GM12878 (cell line): ENCODE measurements at regions not wholly inside any gene's neighbourhood (a gene's known extent, or its start where the extent isn't known, plus 50 kb on each side); places are given as distances from the start of the nearest gene placed in this dataset.

Experiments
- ATAC-seq: fragments of 200-7000 bp; cut with Tn5 transposase; 3 replicates; pipeline ENCODE4 v1.9.1; 2020; ENCODE audit warnings: mild to moderate bottlenecking, moderate library complexity
- BruUV-seq: library from RNA; stranded (reverse); fragments of 400-500 nt; replicated peaks from 2 replicates; lab custom pipeline; 2021; lab: Mats Ljungman, UMichigan
- CTCF ChIA-PET: fragments of 300-600 bp; sonication (Branson Sonifier 250); formaldehyde crosslinking; extraction: SDS; loops from one replicate; lab custom pipeline; 2021; ENCODE audit warnings: inconsistent platforms; lab: Yijun Ruan, JAX
- POLR2A ChIA-PET: fragments of 350-600 bp; formaldehyde crosslinking; extraction: SDS; loops from one replicate; lab custom pipeline; 2021; ENCODE audit warnings: inconsistent platforms; lab: Charles Lee
- RAD21 ChIA-PET: fragments of 300-600 bp; sonication (Branson Sonifier 250); formaldehyde crosslinking; loops from one replicate; lab custom pipeline; 2023; ENCODE audit warnings: antibody characterized with exemption; ENCODE audit not compliant: unreplicated experiment; lab: Charles Lee
- SMC1A ChIA-PET: fragments of 300-600 bp; sonication (Branson Sonifier 250); formaldehyde crosslinking; loops from one replicate; lab custom pipeline; 2023; ENCODE audit not compliant: unreplicated experiment, uncharacterized antibody; lab: Charles Lee
- DNase-seq: peaks from one replicate; pipeline ENCODE4 v3.0.0-alpha.2; 2011; ENCODE audit warnings: low read depth, low spot score
- FAIRE-seq: peaks from 3 replicates; lab custom pipeline; 2011; peaks lifted over from hg19 to GRCh38; lab: Jason Lieb, UNC
- H2AFZ ChIP-seq: 2 replicates; pipeline ENCODE4 v1.6.0; 2011; ENCODE audit warnings: low read depth, low read length, control low read depth; ENCODE audit not compliant: control insufficient read depth
- H3K27ac ChIP-seq: 2 replicates; pipeline ENCODE4 v1.5.1; 2011; ENCODE audit warnings: control low read depth; ENCODE audit not compliant: control insufficient read depth, insufficient read depth
- H3K27me3 ChIP-seq, 2 experiments: replicated peaks in 1 of 2; 2 replicates each; pipeline versions ENCODE4 v1.6.0 to v1.6.1; 2011; ENCODE audit warnings: low read length in 1 of 2; ENCODE audit not compliant: control insufficient read depth in 2 of 2, insufficient read depth in 2 of 2
- H3K36me3 ChIP-seq, 2 experiments: 2 replicates each; pipeline ENCODE4 v1.5.1; 2011; ENCODE audit warnings: low read length in 1 of 2; ENCODE audit not compliant: control insufficient read depth in 2 of 2, insufficient read depth in 2 of 2
- H3K4me1 ChIP-seq: 2 replicates; pipeline ENCODE4 v1.6.1; 2011; ENCODE audit warnings: mild to moderate bottlenecking, low read length, moderate library complexity, mixed read lengths; ENCODE audit not compliant: control insufficient read depth, insufficient read depth
- H3K4me2 ChIP-seq: 2 replicates; pipeline ENCODE4 v1.6.0; 2011; ENCODE audit warnings: control low read depth; ENCODE audit not compliant: control insufficient read depth, insufficient read depth
- H3K4me3 ChIP-seq: fragments of 200-600 bp; sonication (generic); 2 replicates; pipeline ENCODE4 v1.5.1; 2016
- H3K79me2 ChIP-seq: 2 replicates; pipeline ENCODE4 v1.6.0; 2011; ENCODE audit warnings: low read length; ENCODE audit not compliant: control insufficient read depth, insufficient read depth
- H3K9ac ChIP-seq: 2 replicates; pipeline ENCODE4 v1.8.0; 2011; ENCODE audit warnings: low read length, control low read depth, mixed read lengths; ENCODE audit not compliant: control insufficient read depth, insufficient read depth
- H3K9me3 ChIP-seq: replicated peaks from 3 replicates; pipeline ENCODE4 v1.5.1; 2011; ENCODE audit warnings: mild to moderate bottlenecking, low read length; ENCODE audit not compliant: control insufficient read depth, insufficient read depth
- H4K20me1 ChIP-seq: 2 replicates; pipeline ENCODE4 v1.6.0; 2011; ENCODE audit not compliant: control insufficient read depth, insufficient read depth
- CTCF ChIP-seq, 3 experiments: IDR thresholded peaks in 2 of 3; conservative IDR thresholded peaks in 1 of 3; 2 replicates each; pipeline ENCODE4 v1.5.1; 2011; ENCODE audit warnings: low read depth in 3 of 3, low read length in 3 of 3, mild to moderate bottlenecking in 3 of 3, control low read depth in 2 of 3, moderate library complexity in 2 of 3, inconsistent platforms in 1 of 3, mixed read lengths in 1 of 3; ENCODE audit not compliant: control insufficient read depth in 2 of 3, insufficient read depth in 1 of 3; ENCODE audit errors: extremely low read depth in 1 of 3
- GATAD2B ChIP-seq: fragments of 450-650 bp; conservative IDR thresholded peaks from 2 replicates; pipeline ENCODE4 v1.6.1; 2017; ENCODE audit warnings: low read depth, mild to moderate bottlenecking, moderate library complexity
- RAD21 ChIP-seq: IDR thresholded peaks from 2 replicates; pipeline ENCODE4 v1.6.1; 2011; ENCODE audit warnings: mild to moderate bottlenecking, low read depth, low read length, moderate library complexity; ENCODE audit not compliant: insufficient read depth
- SMC3 ChIP-seq: IDR thresholded peaks from 2 replicates; pipeline ENCODE4 v1.6.1; 2011; ENCODE audit warnings: low read length, improper control_type of control experiment, borderline replicate concordance
- whole genome bisulfite sequencing: methylation state at CpG from one replicate; pipeline ENCODE4 v1.1.6; 2016; ENCODE audit warnings: low lambda C conversion rate; ENCODE audit not compliant: insufficient replicate concordance, insufficient coverage; ENCODE audit errors: missing lambda C conversion rate; 5-methylcytosine and 5-hydroxymethylcytosine counted together
- in situ Hi-C: fragments of 300-500 bp; cut with MboI; formaldehyde crosslinking; loops from 9 replicates; pipeline ENCODE4 v1.14.3; 2018; ENCODE audit warnings: mixed read lengths
- intact Hi-C: fragments of 100-400 bp; cut with micrococcal nuclease; formaldehyde crosslinking; loops from one replicate; pipeline ENCODE4 v1.14.2; 2022; ENCODE audit not compliant: unreplicated experiment

DNA sequence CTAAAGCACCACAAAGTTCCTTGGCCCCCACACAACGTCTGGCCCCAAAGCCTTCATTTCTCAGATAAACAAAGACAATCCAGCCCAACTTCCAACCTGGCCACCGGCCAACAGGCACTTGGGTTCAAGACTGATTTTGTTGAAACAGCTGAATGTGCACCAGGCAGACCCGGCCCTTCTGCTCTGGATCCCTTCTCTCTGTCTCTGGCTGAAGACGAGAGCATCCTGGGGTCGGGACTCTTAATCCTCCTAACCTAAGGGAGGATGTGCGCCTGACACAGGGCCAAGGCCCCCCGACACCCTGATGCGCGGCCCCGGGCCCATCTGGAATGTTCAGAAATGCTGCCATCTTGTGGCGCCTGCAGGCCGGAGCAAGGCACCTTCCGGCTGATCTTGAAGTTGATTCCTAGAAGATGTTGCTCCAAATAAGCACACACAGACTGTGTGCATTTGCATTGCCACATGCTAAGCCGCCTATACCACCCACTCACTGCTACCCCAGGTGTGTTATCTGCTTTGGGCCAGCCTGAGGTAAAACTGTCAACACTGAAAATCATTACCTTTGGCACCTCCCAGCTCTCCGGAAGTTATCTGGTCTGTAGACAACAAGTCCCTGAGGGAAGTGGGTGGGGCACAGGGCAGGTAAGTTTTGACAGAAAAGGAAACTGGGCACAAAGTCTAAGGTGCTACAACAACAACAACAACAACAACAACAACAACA is 98.4 kb upstream of the HABP2 start:
- Histone ChIP-seq H3K4me1 (no peaks in the 10 kb centered on the region), H3K4me2 (no peak overlapping the region), H3K36me3 (no peaks in the 10 kb centered on the region), H3K79me2 (no peaks in the 10 kb centered on the region), H2AFZ (no peak overlapping the region), H3K9ac (no peak overlapping the region), H4K20me1 (no peaks in the 10 kb centered on the region), H3K9me3 (no peaks in the 10 kb centered on the region), H3K27ac (no peak overlapping the region), H3K4me3 (no peak overlapping the region), H3K27me3 (no peaks in the 10 kb centered on the region; a peak in 1 of 4 replicates)
- DNase-seq (no peak), FAIRE-seq (no peak), ATAC-seq (peak; percentile 71)
- ChIA-PET POLR2A (interaction anchor here (0.6 kb wide), 1 partner anchor 970 kb away, joined by 3 read pairs; no protein-coding TSS in a partner anchor), RAD21 (no interaction called here), CTCF (interaction anchor here (0.8 to 1.7 kb wide), 7 partner anchors 8 to 982 kb away, joined by 3 to 5 read pairs (median 3); no protein-coding TSS in a partner anchor), SMC1A (interaction anchor here (1.4 kb wide), 1 partner anchor 10 kb away, joined by 4 read pairs; no protein-coding TSS in a partner anchor)
- whole genome bisulfite sequencing = 7% methylated on average over 15 of the region's 15 CpGs
- in situ Hi-C loops = no loop called here
- intact Hi-C loops = no loop called here
- BruUV-seq = no TSS peak
- TF ChIP-seq GATAD2B (no peak), SMC3 (peak; percentile 40; the same call in 1 of the 2 replicates), RAD21 (peak; percentile 53), CTCF (IDR thresholded peaks at IDR 0.05 in 2 of 3, conservative IDR thresholded peaks at IDR 0.05 in 1 of 3; ENCODE audit: control insufficient read depth in 2 of 3, extremely low read depth in 1 of 3, insufficient read depth in 1 of 3, low read depth in 3 of 3, low read length in 3 of 3) (peak; percentile 44 to 75 (median 58))
- TF ChIP-seq, all 136 proteins: peak for 3
